Hematopoietic multipotent progenitor cell treated with erythropoietin and hydrocortisone succinate and interleukin-3 and kit ligand, for 8 days (in vitro differentiated cells): ENCODE measurements at regions not wholly inside any gene's neighbourhood (a gene's known extent, or its start where the extent isn't known, plus 50 kb on each side); places are given as distances from the start of the nearest gene placed in this dataset.

Experiments used
- DNase-seq: peaks from one replicate; pipeline ENCODE4 v3.0.0-alpha.2; 2015

DNA sequence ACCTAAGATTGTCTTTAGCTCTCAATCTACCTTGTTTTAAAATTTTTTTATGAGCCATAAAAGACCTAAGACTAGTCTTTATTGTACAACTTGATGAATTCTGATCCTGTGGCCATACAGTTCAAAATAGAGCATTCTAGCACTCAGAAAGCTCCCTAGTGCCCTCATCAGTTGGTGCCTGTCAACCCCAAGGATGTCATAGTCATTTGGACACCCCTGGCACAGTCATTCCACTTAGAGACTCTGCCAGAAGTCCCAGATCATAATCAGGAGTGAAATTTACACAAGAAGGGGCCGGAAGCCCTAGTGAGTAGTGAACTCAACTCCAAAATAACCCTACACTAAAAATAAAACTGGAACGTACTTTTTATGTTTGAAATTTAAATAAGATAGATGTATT, 80.0 kb upstream of the INSIG1 start:
- DNase-seq, result no peak

DNA sequence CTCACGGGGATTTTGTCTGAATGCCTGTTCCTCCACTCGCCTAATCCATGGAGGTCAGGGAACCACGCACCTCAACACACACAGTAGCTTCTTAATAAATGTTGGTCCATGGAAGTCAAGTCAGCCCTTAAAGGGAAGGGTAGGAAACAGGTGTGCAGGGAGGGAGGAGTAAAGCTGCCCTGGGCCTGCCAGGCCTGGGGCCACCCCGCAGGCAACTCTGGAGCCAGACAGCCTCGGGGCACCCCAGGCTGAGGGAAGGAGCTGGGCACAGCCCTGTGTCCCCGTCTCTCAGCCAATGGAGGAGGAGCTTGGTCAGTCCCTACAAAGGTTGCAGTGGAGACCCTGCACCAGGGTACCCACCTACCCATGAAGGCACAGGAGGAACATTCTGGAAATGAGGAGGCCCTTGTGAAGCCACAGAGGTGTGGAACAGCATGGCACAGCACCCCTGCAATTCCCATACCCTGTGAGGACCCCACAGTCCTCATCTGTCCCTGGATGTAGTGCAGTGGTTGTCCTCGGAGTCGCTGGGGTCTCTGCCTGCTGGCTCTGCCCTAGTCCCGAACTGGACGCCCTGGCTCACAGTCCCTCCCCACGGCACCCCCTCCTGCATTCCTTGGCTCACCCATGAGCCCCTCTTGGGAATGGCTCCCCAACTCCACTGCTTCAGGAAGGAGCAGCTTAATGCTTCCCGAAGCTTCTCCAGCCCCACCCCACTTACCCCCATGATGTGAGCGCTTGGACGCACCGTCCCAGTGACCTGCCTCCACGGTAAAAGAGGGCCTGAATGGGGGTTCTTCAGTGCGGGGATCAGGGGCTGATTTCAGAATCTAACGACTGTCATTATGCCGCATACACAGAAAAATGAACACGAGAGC, 79.2 kb upstream of the INSIG1 start:
- no peak for DNase-seq

DNA sequence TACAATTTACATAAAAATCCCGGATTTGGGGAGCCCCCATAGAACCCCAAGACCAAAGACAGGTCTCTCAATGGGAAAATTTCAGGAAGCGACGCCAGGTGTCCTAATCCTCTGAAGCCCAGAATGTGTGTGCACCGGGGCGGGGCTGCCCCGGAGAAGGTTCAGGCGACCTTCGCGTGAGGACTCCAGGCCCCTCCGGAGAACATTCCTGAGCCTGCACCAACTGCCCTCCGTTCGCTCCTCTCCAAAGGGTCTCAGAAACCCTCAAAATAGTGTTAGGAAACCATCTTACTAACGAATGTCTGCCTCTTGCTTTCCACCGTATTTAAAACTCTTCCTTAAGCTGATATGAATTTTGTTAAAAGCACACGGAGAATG, 78.5 kb upstream of the INSIG1 start:
- DNase-seq, result no peak

DNA sequence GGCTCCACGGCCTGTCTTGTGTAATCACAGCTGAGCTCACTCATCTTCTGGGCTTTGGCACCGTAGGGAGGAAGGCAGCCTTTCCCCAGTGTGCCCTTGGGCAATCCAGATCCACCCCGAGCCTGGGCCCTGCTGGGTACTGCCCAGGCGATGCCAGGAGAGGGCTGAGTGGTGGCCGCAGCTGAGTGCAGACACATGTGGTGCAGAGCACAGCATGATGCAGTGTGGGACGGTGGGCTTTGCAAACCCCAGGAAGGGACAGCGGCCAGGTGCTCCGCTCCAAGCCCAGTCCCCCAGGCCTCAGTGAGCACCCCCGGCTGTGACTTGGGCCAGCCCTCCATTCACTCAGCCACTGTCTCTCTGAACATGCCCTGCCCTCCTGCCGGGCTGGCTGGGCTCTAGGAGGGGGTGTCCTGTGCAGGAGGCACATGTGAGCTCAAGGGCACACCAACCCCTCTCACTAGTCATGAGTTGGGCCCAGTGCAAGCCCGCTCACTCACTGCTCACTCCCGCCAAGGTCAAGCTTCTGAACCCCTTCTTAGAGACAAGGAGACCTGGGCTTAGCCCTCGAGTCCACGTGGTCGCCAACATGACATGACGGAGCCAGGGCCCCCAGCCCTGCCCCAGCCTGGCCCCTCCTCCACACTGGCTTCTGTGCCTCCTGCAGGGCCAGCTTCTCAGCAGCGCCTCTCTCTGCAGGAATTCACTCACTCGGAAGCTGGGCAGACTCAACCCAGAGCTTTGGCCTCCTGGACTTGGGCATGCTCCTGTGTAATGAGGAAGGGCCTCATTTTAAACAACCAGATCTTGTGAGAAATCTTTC, 77.5 kb upstream of the INSIG1 start:
- DNase-seq, result no peak

DNA sequence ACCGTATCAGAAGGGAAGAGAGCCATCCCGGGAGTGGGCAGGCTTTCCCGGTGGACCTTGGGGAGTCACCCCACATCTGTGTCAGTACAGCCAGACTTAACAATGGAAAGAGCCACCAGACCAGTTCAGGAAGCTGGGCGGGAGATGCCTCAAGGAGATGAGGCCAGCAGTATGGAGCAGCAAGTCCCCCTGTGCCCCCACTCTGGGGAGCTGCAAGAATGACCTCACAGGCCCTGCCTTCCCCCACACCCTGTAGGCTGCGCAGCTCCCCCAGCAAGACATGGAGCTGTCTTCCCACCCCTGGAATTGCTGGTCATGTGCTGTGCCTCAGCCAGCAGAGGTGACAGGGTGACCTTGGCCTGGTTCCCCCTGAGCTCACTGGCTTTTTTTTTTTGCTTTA, 76.8 kb upstream of the INSIG1 start:
- DNase-seq, result no peak

DNA sequence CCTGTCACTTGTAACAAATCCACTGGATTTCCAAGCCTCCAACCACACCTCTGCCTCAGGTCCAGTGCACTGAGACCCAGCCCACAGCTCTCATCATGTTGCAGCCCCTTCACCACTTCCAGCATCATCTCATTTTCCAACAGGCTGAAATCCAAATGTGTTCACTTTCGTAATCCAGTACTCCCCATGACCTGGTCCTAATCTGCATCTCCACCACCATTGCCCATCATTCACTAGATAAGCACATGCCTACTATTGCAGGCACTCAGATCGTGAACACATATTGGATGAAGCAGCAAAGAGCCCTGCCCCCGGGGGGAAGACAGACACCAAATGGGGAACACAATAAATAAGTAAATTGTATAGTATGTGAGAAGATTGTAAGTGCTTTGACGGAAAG, 76.1 kb upstream of the INSIG1 start:
- DNase-seq, result no peak

DNA sequence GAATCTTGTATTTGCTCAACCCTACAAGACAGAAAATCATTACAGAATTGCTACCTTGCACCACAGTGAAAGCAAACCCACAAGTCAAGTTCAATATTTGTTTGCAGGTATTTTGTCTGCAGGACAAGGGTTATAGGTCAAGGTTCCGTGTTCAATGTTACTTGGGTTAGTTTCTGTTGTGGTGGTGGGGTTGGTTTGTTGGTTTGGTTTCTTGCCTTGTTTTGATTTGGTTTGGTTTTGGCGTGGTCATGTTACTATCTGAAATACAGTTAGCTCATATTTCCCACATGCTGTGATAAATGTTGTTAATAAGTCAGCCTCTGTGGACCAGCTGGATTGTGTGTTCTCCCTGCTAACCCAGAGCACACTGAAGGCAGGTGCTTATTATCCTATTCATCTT, 75.6 kb upstream of the INSIG1 start:
- no peak for DNase-seq

DNA sequence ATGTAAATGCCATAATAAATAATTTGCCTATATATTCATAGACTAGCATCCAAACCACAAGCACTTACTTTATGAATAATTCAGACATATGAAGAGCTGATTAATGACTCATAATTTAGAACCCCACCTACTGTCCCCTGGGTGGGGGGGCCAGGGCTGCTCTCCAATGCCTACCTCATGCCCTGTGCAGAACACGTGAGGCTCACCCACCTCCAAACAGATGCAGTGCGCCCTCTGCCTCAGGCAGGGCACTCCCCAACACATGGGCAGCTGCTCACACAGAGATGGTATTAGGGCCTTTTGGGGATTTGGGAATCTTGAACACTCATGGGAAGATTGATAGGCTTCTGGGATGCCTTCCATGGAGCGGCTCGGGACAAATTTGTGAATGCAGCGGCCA, 75.1 kb upstream of the INSIG1 start:
- DNase-seq, result no peak

DNA sequence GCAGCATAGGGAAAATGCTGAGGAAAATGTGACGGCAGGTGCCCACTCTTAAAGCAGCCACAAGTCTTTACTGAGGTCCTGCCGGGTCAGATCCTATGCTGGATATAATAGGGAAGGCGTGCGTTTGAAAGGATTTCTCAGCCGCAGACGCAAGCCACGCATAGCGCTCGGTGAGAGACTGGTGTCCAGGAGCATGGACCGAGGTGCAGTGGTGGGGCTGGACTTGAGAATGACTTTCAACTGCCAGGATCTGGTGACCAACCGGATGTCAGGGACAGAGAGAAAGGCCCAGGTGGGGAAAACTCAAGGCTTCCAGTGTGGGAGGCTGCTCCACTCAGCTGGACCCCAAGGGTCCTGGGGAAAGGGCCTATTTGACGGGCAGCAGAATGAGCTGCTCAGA, 74.7 kb upstream of the INSIG1 start:
- DNase-seq, result no peak

DNA sequence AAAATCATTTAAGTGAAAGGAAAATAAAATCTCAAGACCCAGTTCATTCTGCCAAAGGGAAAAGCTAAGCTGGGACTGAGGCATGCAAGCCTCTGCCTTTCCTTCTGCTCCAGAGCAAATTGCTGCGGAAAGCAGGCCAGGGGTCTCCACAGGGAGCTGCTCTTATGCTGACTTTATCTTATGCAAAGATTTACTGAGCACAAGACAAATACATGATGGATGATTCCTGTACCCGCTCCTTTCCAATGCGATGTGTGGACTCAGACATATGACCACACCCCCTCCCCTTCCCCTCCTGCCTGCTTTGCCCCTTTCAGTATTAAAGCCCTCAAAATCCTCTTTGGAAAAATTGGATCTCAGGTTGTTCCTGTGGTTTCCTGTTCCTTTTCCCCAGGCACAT, 74.2 kb upstream of the INSIG1 start:
- no peak for DNase-seq

DNA sequence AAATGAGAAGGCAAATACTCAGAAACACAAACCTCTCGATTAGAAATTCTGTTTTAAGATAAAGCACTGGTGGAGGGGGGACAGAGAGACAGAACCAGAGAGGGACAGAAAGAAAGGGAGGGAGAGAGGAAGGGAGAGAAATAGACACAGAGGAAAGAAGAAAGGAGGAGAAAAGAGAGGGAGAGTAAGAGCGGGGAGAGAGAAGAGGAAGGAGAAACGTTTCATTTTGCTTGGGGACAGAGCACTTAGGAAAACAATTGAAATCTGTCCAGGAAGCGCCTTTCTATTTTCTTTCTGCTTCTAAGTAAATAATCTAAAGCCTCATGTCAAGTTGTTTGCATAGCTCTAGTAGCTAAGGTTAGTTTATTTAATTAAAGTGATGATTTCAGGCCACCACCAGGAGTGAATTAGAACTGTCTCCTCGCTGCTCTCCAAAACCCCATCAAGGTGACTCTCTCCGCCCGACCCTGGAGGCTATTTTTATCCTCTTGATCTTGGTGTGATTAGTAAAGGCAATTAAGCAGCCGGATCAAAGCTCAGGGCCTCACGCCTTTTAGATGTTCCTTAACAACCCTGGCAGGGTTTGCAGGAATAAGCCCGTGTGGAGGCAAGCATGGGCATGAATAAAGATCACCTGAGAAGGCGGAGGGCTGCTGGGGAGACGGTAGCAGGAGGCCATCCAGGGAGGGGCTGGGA, 73.4 kb upstream of the INSIG1 start:
- no peak for DNase-seq

DNA sequence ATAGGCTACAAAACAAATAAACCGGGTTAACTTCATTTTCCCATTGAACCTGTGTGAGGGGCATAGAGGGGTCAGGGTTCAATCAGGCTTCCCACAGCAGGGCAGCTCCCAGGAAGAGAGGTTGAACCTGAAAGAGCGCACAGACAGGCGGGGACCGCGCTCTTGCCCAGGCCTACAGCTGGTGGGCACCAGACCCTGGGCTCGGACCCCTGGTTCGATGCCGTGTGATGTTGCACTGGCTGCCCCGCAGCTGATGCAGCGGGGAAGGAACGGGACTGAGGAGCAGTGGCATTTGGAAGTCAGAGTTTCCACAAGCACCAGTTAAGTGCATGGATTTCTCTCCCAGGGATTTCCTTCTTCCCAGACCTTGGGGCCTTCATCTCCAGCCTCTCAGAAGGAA, 72.6 kb upstream of the INSIG1 start:
- no peak for DNase-seq

DNA sequence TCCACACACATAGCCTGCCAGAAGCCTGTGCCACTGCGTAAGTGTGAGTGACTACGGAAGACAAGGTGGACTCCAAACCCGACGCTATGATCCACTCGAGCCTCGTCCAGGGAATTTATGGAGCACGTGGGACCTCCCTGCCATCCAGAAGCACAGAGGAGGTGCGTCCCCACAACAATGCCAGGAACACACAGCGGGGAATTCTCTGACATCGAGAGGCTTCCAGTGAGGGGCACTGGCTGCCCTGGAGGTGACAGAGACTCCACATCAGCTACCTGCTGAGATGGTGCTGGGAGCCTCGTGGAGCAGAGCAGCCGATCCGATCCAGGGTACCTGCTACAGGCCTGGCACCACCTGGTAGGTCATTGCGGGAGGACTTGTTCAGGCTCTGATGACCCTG, 72.2 kb upstream of the INSIG1 start:
- DNase-seq, result no peak

DNA sequence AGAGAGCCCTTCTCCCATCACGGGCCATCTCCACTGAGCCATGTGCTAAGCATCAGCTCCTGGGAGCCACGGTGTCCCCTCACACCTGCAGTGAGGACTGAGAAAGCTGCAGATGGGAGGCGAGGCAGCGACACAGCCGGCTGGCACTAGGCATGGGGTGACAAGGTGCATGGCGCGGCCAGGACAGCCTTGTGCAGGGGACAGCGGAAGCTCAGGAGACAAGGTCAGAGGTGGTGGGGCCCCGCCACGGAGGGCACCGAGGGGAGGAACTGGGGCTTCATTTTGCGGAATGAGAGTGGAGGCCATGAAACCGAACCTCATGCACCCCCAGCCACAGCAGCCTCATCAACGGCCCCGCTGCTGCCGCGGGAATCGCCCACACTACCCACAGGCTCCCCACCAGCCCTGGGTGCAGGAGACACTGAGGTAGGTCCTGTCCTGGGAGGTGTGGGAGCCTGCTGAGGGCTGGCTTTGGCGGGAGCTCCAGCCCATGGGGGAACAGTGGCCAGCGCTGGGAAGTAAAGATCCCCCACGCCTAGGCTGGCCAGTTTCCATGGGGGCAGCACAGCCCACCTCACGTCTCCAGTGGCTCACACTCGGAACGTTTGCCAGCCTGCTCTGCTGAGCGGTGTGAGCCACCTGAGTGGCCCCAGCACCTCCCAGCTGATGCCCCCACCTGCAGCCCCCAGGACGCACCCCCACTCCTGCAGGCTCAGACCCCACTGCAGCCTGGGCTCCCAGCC, 71.2 kb upstream of the INSIG1 start:
- DNase-seq, result no peak

DNA sequence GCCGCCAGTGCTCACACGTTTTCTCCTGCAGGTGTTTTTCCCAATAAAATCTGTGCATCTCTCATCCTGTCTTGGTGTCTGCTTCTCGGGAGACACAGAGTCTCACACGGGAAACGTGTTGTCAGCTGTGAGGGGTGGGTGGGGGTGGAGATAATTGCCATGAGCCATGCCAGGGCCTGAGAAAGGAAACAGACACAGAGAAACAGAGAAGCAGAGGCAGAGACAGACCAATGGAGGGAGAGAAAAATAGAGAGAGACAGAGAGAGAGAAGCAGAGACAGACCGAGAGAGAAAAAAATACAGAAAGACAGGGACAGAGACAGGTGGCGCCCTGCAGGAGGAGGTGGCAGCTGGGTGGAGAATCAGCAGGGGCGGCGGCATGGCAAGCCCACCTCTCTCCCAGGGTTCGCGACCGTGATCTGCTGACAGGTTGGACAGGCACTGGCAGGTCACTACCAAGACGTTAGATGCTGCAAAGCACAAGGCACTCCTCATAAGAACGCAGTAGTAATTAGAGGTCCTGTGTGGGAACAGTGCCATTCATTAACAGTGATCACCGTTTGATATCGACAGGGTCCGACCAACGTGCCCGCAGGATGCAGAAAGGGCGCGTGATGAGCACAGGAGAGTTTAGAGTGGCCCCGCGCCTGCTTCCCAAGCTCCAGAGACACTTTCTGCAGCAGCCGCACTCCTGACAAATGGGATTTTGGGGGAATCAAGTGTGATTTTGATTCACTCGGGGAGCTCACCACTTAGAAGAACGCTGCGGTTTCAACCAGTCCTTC, 70.5 kb upstream of the INSIG1 start:
- no peak for DNase-seq

DNA sequence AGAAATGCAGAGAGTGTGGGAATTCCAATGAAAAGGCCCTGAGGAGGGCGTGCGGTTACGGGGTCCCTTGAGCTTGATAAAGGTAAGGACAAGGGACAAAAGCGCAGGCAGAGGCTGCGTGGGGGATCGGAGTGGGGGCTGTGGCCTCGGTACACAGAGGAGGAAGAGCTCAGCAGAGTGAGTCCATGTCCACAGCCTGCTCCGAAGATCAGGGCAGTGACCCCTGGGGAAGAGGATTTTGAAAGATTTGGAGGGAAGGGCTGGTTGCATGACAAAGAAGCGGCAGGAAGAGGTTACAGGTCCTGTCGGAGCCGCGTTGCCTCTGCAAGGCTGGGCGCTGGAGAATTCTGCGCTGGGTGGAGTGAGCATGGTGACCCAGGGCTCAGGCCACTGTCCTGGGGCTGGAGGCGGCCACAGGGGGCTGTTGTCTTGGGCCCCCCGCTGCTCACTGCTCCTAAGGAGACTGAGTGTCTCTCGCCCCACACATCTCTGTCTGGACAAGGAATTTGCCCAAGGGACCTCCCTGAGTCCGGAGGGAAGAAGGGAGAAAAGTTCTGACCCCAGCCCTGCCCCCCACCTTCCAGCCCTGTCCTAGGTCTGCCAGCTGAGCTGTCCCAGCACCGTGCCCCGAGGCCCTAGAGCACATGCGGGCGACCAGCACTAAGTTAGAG, 69.8 kb upstream of the INSIG1 start:
- no peak for DNase-seq

DNA sequence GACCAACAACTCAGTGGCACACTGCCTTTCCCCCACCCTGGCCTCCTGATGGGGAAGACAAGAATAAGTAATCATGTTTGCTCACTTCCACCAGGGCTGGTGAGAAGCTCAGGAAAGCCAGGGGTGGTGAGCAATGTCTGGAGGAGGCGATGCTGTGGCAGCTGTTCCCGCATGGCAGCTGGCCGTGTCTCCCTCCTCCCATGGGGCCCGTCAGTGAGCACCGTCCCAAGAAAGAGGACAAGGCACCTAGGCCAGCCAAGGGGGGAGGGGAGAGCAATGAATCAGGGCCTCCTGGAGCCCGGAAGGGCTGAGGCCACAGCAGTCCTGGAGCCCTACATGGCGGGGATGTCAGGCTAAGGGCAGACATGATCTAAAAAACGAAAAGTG, 69.2 kb upstream of the INSIG1 start:
- DNase-seq, result no peak

DNA sequence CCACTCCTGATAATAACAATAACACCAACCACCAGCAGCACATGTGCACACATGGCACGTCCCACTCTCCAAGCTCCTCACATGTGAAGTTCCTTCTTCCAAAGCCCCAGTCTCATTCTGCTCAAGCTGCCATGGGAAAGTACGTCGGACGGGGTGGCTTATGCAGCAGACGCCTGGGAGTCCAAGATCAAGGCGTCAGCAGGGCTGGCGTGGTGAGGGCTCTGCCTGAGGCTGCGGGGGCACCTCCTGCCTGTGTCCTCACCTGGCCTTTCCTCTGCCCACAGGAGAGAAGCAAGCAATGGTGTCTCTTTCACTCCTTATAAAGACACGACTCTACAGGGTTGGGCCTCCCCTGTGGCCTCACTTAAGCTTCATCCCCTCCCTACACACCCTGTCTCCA, 68.8 kb upstream of the INSIG1 start:
- no peak for DNase-seq

DNA sequence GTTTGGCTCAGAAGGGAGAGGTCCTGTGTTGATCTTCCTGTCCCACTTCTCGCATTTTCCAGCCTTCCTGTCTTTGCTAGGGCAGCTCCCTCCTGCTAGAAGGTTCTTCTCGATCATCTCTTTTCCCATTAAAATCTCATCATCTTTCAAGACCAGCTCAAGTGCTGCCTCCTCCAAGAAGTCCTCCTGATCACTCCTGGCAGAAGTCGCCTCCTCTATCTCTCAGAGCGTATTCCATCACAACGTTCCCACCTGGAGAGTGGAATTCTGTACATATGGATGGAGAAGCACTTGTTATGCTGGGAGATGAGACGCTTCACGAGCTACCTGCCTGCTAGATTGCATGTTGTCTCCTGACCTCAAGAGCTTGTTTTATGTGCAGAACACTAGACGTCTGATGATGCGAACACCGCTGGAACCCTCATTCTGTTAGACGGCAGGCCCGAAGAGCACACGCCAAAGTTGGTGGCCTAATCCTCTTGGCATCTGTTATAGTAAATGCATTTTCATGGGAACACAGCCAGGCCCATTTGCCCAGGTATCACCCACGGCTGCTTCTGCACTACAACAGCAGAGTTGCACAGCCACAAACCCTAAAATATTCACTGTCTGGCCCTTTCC, 68.0 kb upstream of the INSIG1 start:
- DNase-seq, result no peak

DNA sequence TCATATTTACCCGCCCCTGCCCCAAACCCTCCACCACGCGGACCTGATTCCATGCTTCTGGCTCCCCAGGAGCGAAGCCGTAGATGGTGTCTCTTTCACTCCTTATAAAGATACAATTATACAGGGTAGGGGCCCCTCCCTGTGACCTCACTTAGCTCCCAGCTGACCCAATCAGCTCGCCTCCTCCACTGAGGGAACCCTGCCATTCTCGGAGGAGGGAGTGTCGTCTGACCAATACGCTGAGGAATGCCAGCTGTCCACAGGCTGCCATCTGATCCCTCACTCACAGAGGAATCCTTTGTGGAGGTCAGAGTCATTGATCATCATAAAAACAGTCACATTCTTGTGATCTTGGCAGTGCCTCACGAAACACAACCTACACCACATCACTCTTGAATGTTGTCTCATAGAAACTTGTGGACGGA, 67.5 kb upstream of the INSIG1 start:
- DNase-seq, result no peak

DNA sequence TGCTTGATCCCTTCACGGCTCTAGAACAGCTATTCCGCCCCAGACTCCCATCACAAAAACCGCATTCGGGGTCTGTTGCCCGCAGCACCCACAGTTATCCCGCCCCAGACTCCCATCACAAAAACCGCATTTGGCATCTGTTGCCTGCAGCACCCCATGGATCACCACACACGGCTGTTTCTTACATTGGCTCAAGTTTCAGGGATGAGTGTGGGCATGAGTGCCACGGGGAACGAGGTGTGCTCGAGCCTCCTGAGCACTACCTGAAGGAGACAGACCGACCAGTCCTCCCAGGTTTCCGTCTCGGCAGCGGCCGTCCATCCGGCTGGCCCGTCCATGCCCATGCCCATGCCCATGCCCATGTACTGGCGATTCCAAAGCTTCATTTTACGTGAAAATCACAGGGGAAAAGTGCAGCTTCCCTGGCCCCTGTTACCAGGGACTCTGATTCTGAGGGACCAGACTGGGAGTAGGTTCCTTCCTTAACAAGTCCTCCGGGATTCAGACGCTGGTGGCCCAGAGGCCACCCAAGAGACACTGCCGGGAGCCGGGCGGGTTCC, 66.4 kb upstream of the INSIG1 start:
- no peak for DNase-seq
